ENCODE measurements at regions not wholly inside any gene's neighbourhood (a gene's known extent, or its start where the extent isn't known, plus 50 kb on each side); places are given as distances from the start of the nearest gene placed in this dataset.

GRCh38 chr16:59690216-59690615, 956.1 kb upstream of the GOT2 start:
- TF ChIP-seq TAF1 (IDR thresholded peaks at IDR 0.05; ENCODE audit: borderline replicate concordance, insufficient read depth, low read length) (no peak), POLR2AphosphoS5 (IDR thresholded peaks at IDR 0.05; ENCODE audit: low read depth, low read length) (no peak), REST (IDR thresholded peaks at IDR 0.05; ENCODE audit: insufficient read depth in 1 of 2, low read depth in 2 of 2, low read length in 2 of 2) (no peak), SIN3A (IDR thresholded peaks at IDR 0.05; ENCODE audit: borderline replicate concordance, insufficient read depth, low read length) (no peak), FOXP2 (optimal IDR thresholded peaks at IDR 0.05; ENCODE audit: borderline replicate concordance, extremely low read depth, extremely low read length, insufficient read depth) (no peak)

Data from PFSK-1 (cell line).